HEK293T (cell line): ENCODE measurements at regions not wholly inside any gene's neighbourhood (a gene's known extent, or its start where the extent isn't known, plus 50 kb on each side); places are given as distances from the start of the nearest gene placed in this dataset.

ENCODE experiments used
- ARNT ChIP-seq: fragments of 450-650 bp; IDR thresholded peaks from 2 replicates; pipeline ENCODE4 v1.6.1; 2017; ENCODE audit warnings: mild to moderate bottlenecking
- BHLHE40 ChIP-seq: fragments of 450-650 bp; IDR thresholded peaks from 2 replicates; pipeline ENCODE4 v1.6.1; 2016; ENCODE audit warnings: mild to moderate bottlenecking, moderate library complexity, borderline replicate concordance
- FOXA1 ChIP-seq: fragments of 450-650 bp; IDR thresholded peaks from 2 replicates; pipeline ENCODE4 v1.6.1; 2016; ENCODE audit warnings: mild to moderate bottlenecking
- FOXM1 ChIP-seq: fragments of 450-650 bp; IDR thresholded peaks from 2 replicates; pipeline ENCODE4 v1.6.1; 2017; ENCODE audit warnings: mild to moderate bottlenecking, borderline replicate concordance
- HDGF ChIP-seq: fragments of 450-650 bp; IDR thresholded peaks from 2 replicates; pipeline ENCODE4 v1.6.1; 2017; ENCODE audit warnings: antibody characterized with exemption, borderline replicate concordance
- L3MBTL2 ChIP-seq: fragments of 450-650 bp; conservative IDR thresholded peaks from 2 replicates; pipeline ENCODE4 v1.6.1; 2016; ENCODE audit warnings: mild to moderate bottlenecking
- LEF1 ChIP-seq: fragments of 450-650 bp; IDR thresholded peaks from 2 replicates; pipeline ENCODE4 v1.6.1; 2017; ENCODE audit warnings: mild to moderate bottlenecking, borderline replicate concordance
- PKNOX1 ChIP-seq: fragments of 450-650 bp; IDR thresholded peaks from 2 replicates; pipeline ENCODE4 v1.6.1; 2016
- SP1 ChIP-seq: fragments of 450-650 bp; IDR thresholded peaks from 2 replicates; pipeline ENCODE4 v1.6.1; 2017
- ZNF384 ChIP-seq: fragments of 450-650 bp; IDR thresholded peaks from 2 replicates; pipeline ENCODE4 v1.6.1; 2016

GRCh38 chr12:88307961-88308360, 165.9 kb downstream of the TMTC3 start:
- TF ChIP-seq ARNT: no peak
- TF ChIP-seq BHLHE40: no peak
- TF ChIP-seq HDGF: no peak
- TF ChIP-seq LEF1: no peak
- no peak for TF ChIP-seq ZNF384
- TF ChIP-seq SP1: no peak
- no peak for TF ChIP-seq L3MBTL2
- TF ChIP-seq FOXA1: no peak
- TF ChIP-seq FOXM1: no peak
- no peak for TF ChIP-seq PKNOX1
